ENCODE measurements at regions not wholly inside any gene's neighbourhood (a gene's known extent, or its start where the extent isn't known, plus 50 kb on each side); places are given as distances from the start of the nearest gene placed in this dataset.

- no peak for TF ChIP-seq CTCF (IDR thresholded peaks at IDR 0.05; ENCODE audit: control insufficient read depth, extremely low read depth, insufficient read depth)
- DNase-seq (ENCODE audit: low read depth), result no peak
- H3K4me3 ChIP-seq (ENCODE audit: low read depth, low read length), result no peak overlapping the region
These were observed 157.5 kb downstream of the PAX1 start for GRCh38 chr20:21862956-21863355.

- TF ChIP-seq CTCF (IDR thresholded peaks at IDR 0.05; ENCODE audit: control insufficient read depth, extremely low read depth, insufficient read depth), result no peak
- DNase-seq (ENCODE audit: low read depth), result no peak
- H3K4me3 ChIP-seq (ENCODE audit: low read depth, low read length), result no peak overlapping the region
These were observed 156.9 kb downstream of the PAX1 start for GRCh38 chr20:21862259-21862946.

DNA sequence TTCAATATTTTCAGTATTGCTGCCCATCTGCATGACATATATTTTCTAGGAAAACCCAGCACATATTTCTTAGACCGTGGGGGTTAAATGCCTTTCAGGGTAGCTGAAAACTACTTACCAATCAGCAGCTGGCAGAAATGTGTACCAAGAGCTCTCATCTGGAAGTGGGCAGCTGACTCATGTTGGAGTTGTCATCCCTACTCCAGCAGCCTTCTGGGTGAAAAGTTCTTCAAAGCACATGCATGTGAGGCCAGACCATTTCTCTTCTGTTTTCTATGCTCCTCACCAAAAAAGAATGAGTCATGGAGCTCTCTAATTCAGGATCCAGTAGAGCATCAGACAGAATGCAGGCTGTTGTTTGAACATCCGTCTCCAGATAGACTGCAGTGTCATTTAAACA, 135.5 kb downstream of the PAX1 start:
- no peak for DNase-seq (ENCODE audit: low read depth)
- H3K4me3 ChIP-seq (ENCODE audit: low read depth, low read length), result no peak overlapping the region
- no peak for TF ChIP-seq CTCF (IDR thresholded peaks at IDR 0.05; ENCODE audit: control insufficient read depth, extremely low read depth, insufficient read depth)

GRCh38 chr20:21839982-21840381, 134.5 kb downstream of the PAX1 start:
- TF ChIP-seq CTCF (IDR thresholded peaks at IDR 0.05; ENCODE audit: control insufficient read depth, extremely low read depth, insufficient read depth), result no peak
- H3K4me3 ChIP-seq (ENCODE audit: low read depth, low read length), result no peak overlapping the region
- no peak for DNase-seq (ENCODE audit: low read depth)

DNA sequence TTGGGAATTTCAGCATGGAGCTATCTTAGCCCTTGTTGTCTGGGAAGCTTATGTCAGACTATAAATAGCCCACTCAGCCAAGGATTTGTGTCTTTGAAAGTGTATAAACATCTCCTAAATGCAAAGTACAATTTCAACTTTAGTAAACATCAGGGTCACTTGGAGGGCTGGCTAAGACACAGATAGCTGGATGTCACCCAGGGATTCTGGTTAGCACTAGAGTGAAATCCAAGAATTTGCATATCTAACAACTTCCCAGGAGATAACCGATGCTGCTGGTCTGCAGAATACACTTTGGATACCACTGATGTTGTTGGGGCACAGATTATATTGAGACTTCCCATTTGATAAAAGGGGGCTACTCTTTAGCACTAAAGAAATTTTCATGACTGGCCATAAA, 130.9 kb downstream of the PAX1 start:
- no peak for TF ChIP-seq CTCF (IDR thresholded peaks at IDR 0.05; ENCODE audit: control insufficient read depth, extremely low read depth, insufficient read depth)
- no peak overlapping the region for H3K4me3 ChIP-seq (ENCODE audit: low read depth, low read length)
- DNase-seq (ENCODE audit: low read depth), result no peak

- no peak for TF ChIP-seq CTCF (IDR thresholded peaks at IDR 0.05; ENCODE audit: control insufficient read depth, extremely low read depth, insufficient read depth)
- DNase-seq (ENCODE audit: low read depth), result no peak
- no peak overlapping the region for H3K4me3 ChIP-seq (ENCODE audit: low read depth, low read length)
These were observed 129.6 kb downstream of the PAX1 start for GRCh38 chr20:21835042-21835441.
